Astrocyte (in vitro differentiated cells and primary cell): ENCODE measurements at regions not wholly inside any gene's neighbourhood (a gene's known extent, or its start where the extent isn't known, plus 50 kb on each side); places are given as distances from the start of the nearest gene placed in this dataset.

Source experiments
- CTCF ChIP-seq: IDR thresholded peaks from 2 replicates; pipeline ENCODE4 v1.5.1; 2011; ENCODE audit warnings: low read depth, mild to moderate bottlenecking, inconsistent platforms, low read length, moderate library complexity; ENCODE audit not compliant: insufficient read depth
- EZH2 ChIP-seq: IDR thresholded peaks from 2 replicates; pipeline ENCODE4 v1.6.1; 2012; ENCODE audit warnings: mild to moderate bottlenecking, low read length, inconsistent platforms; ENCODE audit not compliant: insufficient read depth

GRCh38 chr10:131767716-131768115 lies 133.1 kb upstream of the PPP2R2D start:
- no peak for TF ChIP-seq CTCF
- TF ChIP-seq EZH2: no peak
